HepG2 (cell line): ENCODE measurements at regions not wholly inside any gene's neighbourhood (a gene's known extent, or its start where the extent isn't known, plus 50 kb on each side); places are given as distances from the start of the nearest gene placed in this dataset.

ENCODE experiments used
- ATAC-seq: fragments of 200-7000 bp; cut with Tn5 transposase; 3 replicates; pipeline ENCODE4 v1.9.1; 2020; ENCODE audit warnings: mild to moderate bottlenecking, moderate library complexity
- BruUV-seq: library from RNA; stranded (reverse); fragments of 400-500 nt; replicated peaks from 2 replicates; lab custom pipeline; 2021; lab: Mats Ljungman, UMichigan
- CTCF ChIA-PET: fragments of 300-600 bp; formaldehyde crosslinking; extraction: SDS; loops from one replicate; lab custom pipeline; 2021; ENCODE audit warnings: low total read pairs, inconsistent platforms, low intra/inter-chr PET ratio; lab: Yijun Ruan, JAX
- POLR2A ChIA-PET: fragments of 350-600 bp; sonication (Branson Sonifier 250); formaldehyde crosslinking; loops from one replicate; lab custom pipeline; 2020; ENCODE audit warnings: antibody characterized with exemption, inconsistent platforms; lab: Yijun Ruan, JAX
- DNase-seq: peaks from one replicate; pipeline ENCODE4 v3.0.0-alpha.2; 2015; ENCODE audit warnings: low spot score
- FAIRE-seq: peaks from 3 replicates; lab custom pipeline; 2011; peaks lifted over from hg19 to GRCh38; lab: Jason Lieb, UNC
- H2AFZ ChIP-seq: one replicate; pipeline ENCODE4 v1.6.1; 2011; ENCODE audit warnings: low read length, inconsistent platforms
- H3K27ac ChIP-seq: fragments of 300-600 bp; 3 replicates; pipeline ENCODE4 v1.8.0; 2011; ENCODE audit warnings: mixed run types, mild to moderate bottlenecking, mixed read lengths, low read length, inconsistent platforms; ENCODE audit not compliant: insufficient read depth; ENCODE audit errors: extremely low read length
- H3K27me3 ChIP-seq, 2 experiments: fragments of 200-600 bp in 1 of 2; 2 replicates in 1 of 2; 3 replicates in 1 of 2; pipeline versions ENCODE4 v1.6.0 to v1.8.0; 2011; ENCODE audit warnings: low read length in 2 of 2, mild to moderate bottlenecking in 2 of 2, moderate library complexity in 2 of 2, inconsistent platforms in 1 of 2; ENCODE audit not compliant: insufficient read depth in 2 of 2, control insufficient read depth in 1 of 2
- H3K36me3 ChIP-seq, 2 experiments: fragments of 200-600 bp in 1 of 2; replicated peaks in 1 of 2; 2 replicates in 1 of 2; 3 replicates in 1 of 2; pipeline versions ENCODE4 v1.5.1 to v1.8.0; 2011; ENCODE audit warnings: low read length in 2 of 2, inconsistent platforms in 1 of 2; ENCODE audit not compliant: insufficient read depth in 2 of 2, control insufficient read depth in 1 of 2
- H3K4me1 ChIP-seq: 2 replicates; pipeline ENCODE4 v1.5.1; 2012; ENCODE audit warnings: low read length, inconsistent platforms; ENCODE audit not compliant: insufficient read depth
- H3K4me2 ChIP-seq: 2 replicates; pipeline ENCODE4 v1.6.0; 2011; ENCODE audit warnings: low read depth, low read length, inconsistent platforms
- H3K4me3 ChIP-seq, 3 experiments: fragments of 200-600 bp in 1 of 3; sonication (generic), shearing (Covaris generic) in 1 of 3; replicated peaks in 1 of 3; 2 replicates each; pipeline ENCODE4 v1.5.1; 2011 to 2016; ENCODE audit warnings: low read length in 3 of 3, inconsistent platforms in 2 of 3, low read depth in 2 of 3, mild to moderate bottlenecking in 2 of 3, control low read depth in 1 of 3, mixed read lengths in 1 of 3; ENCODE audit not compliant: insufficient read depth in 1 of 3
- H3K79me2 ChIP-seq: one replicate; pipeline ENCODE4 v1.6.1; 2011; ENCODE audit warnings: low read length, inconsistent platforms; ENCODE audit not compliant: insufficient read depth
- H3K9ac ChIP-seq: 2 replicates; pipeline ENCODE4 v1.6.0; 2011; ENCODE audit warnings: mild to moderate bottlenecking, low read depth, low read length, inconsistent platforms; ENCODE audit not compliant: insufficient read depth
- H3K9me3 ChIP-seq: 2 replicates; pipeline ENCODE4 v1.5.1; 2012; ENCODE audit warnings: mild to moderate bottlenecking, low read length
- H4K20me1 ChIP-seq: 2 replicates; pipeline ENCODE4 v1.6.0; 2011; ENCODE audit warnings: inconsistent platforms, mild to moderate bottlenecking, low read length, moderate library complexity; ENCODE audit not compliant: insufficient read depth
- DPF2 ChIP-seq: sonication (generic); formaldehyde crosslinking; IDR thresholded peaks from 2 replicates; pipeline ENCODE4 v1.4.0; 2020; ENCODE audit warnings: mild to moderate bottlenecking, low read depth, missing genetic modification reagents, borderline replicate concordance
- HHEX ChIP-seq: IDR thresholded peaks from 2 replicates; pipeline ENCODE4 v1.6.1; 2016; ENCODE audit warnings: control low read depth
- HNRNPK ChIP-seq: fragments of 200-400 bp; formaldehyde crosslinking; IDR thresholded peaks from 2 replicates; pipeline ENCODE4 v1.6.1; 2018; ENCODE audit warnings: low read length, low read depth, moderate library complexity, mild to moderate bottlenecking; ENCODE audit not compliant: poor library complexity, severe bottlenecking
- KDM6A ChIP-seq: IDR thresholded peaks from 2 replicates; pipeline ENCODE4 v1.6.1; 2016; ENCODE audit warnings: low read depth
- KLF11 ChIP-seq: IDR thresholded peaks from 2 replicates; pipeline ENCODE4 v1.6.1; 2016; ENCODE audit warnings: missing compliant biosample characterization
- MAFF ChIP-seq: IDR thresholded peaks from 2 replicates; pipeline ENCODE4 v1.6.1; 2011; ENCODE audit warnings: low read depth, low read length, improper control_type of control experiment
- MAFK ChIP-seq, 2 experiments: IDR thresholded peaks in 1 of 2; conservative IDR thresholded peaks in 1 of 2; 2 replicates each; pipeline ENCODE4 v1.6.1; 2011; ENCODE audit warnings: improper control_type of control experiment in 2 of 2, low read length in 2 of 2
- MTA3 ChIP-seq: sonication (generic); formaldehyde crosslinking; IDR thresholded peaks from 2 replicates; pipeline ENCODE4 v1.4.0; 2020; ENCODE audit warnings: missing genetic modification reagents
- POLR2G ChIP-seq: fragments of 200-400 bp; formaldehyde crosslinking; IDR thresholded peaks from 2 replicates; pipeline ENCODE4 v1.6.1; 2018; ENCODE audit warnings: mild to moderate bottlenecking, low read depth, low read length, moderate library complexity
- SMYD3 ChIP-seq: sonication (generic); formaldehyde crosslinking; IDR thresholded peaks from 2 replicates; pipeline ENCODE4 v1.8.1; 2023; ENCODE audit warnings: mild to moderate bottlenecking, missing genetic modification reagents
- TRIM24 ChIP-seq: sonication (generic); formaldehyde crosslinking; IDR thresholded peaks from 2 replicates; pipeline ENCODE4 v1.8.0; 2022; ENCODE audit warnings: mild to moderate bottlenecking, missing genetic modification reagents
- ZNF441 ChIP-seq: sonication (generic); formaldehyde crosslinking; IDR thresholded peaks from 2 replicates; pipeline ENCODE4 v1.7.0; 2021; ENCODE audit warnings: missing genetic modification reagents, borderline replicate concordance
- ZNF563 ChIP-seq: sonication (generic); formaldehyde crosslinking; IDR thresholded peaks from 2 replicates; pipeline ENCODE4 v1.8.0; 2022; ENCODE audit warnings: mild to moderate bottlenecking, moderate library complexity, missing genetic modification reagents
- ZNF564 ChIP-seq: sonication (generic); formaldehyde crosslinking; IDR thresholded peaks from 2 replicates; pipeline ENCODE4 v1.8.1; 2023; ENCODE audit warnings: mild to moderate bottlenecking, missing genetic modification reagents
- WGBS: methylation state at CpG from one replicate; pipeline ENCODE4 v1.1.6; 2017; ENCODE audit warnings: low lambda C conversion rate; 5-methylcytosine and 5-hydroxymethylcytosine counted together
- in situ Hi-C: cut with HindIII; loops from 2 replicates; pipeline ENCODE4 v1.10.0; 2017; ENCODE audit warnings: low pct_unique_long_range_greater_than_20kb; ENCODE audit not compliant: extremely low pct_ligation_motif_present
- intact Hi-C: fragments of 100-400 bp; cut with micrococcal nuclease; formaldehyde crosslinking; loops from one replicate; pipeline ENCODE4 v1.10.0; 2022; ENCODE audit not compliant: unreplicated experiment
- TF ChIP-seq, protein P1 (sequence below): IDR thresholded peaks from 2 replicates; pipeline ENCODE4 v1.6.1; 2016; ENCODE audit warnings: mild to moderate bottlenecking
- TF ChIP-seq, protein P2 (sequence below): sonication (generic); formaldehyde crosslinking; IDR thresholded peaks from 2 replicates; pipeline ENCODE4 v1.9.0; 2021; ENCODE audit warnings: missing genetic modification reagents, borderline replicate concordance

DNA sequence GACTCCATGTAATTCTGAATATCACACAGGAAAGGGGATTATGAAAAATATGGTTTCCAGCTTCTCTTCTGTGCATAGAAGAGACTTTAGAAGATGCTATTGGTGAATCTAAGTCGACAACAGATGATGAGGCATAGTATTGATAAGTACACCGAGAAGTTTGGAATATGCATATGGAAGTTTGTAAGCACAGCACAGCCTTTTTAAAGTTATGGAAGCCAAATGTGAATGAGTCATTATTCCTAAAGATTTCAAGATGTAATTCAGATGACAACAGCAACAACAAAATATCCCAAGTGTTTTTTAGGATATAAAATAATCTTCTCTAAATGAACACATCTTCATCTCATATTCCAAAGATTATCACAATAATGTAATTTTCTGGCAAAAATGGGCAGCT, 1723.3 kb downstream of the EFNA5 start (continued):
- TF ChIP-seq MTA3 (no peak), ZNF564 (CRISPR knock-in tag) (no peak)

DNA sequence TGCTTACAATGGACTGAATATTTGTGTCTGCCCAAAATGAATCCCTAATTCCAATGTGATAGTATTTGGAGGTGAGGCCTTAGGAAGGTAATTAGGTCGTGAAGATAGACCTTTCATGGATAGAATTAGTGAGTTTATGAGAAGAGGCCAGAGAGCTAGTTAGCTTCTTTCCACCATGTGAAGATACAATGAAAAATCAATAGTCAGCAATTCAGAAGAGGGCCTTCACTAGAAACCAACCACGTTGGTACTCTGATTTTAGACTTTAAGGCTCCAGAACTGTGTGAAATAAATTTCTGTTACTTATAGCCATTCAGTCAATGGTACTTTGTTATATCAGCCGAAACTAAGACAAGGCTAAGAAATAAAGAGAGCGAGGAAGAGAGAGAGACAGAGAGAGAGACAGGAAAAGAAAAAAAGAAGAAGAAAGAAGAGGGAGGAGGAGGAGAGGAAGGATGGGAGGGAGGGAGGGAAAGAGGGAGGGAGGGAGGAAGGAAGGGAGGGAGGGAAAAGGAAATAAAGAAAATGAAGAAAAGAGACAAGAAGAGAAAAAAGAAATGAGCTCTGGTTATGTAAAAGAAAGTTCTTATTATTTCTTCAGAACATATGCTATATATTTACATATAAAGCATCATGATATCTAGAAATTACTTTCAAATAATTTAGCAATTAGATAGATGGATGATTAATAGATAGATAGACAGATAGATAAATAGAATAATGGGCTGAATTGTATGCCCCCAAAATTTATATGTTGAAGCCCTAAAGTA, 1725.3 kb downstream of the EFNA5 start:
- Histone ChIP-seq H3K36me3 (no peaks in the 10 kb centered on the region), H3K27me3 (no peaks in the 10 kb centered on the region; a peak in 1 of 5 replicates), H4K20me1 (no peaks in the 10 kb centered on the region), H3K4me1 (no peaks in the 10 kb centered on the region), H3K4me3 (no peak overlapping the region), H3K79me2 (no peaks in the 10 kb centered on the region), H3K4me2 (no peak overlapping the region), H3K9me3 (no peaks in the 10 kb centered on the region), H2AFZ (no peak overlapping the region), H3K9ac (no peak overlapping the region)
- no peak for DNase-seq
- BruUV-seq: no TSS peak
- intact Hi-C loops: no loop called here
- FAIRE-seq: no peak
- ATAC-seq: no peak
- WGBS: 8% methylated on average over 4 of the region's 4 CpGs
- CTCF ChIA-PET: no interaction called here
- in situ Hi-C loops: no loop called here
- POLR2A ChIA-PET: no interaction called here
- TF ChIP-seq MAFK (conservative IDR thresholded peaks at IDR 0.05 in 1 of 2, IDR thresholded peaks at IDR 0.05 in 1 of 2; ENCODE audit: low read length in 2 of 2): peak; percentile 74 to 83
- TF ChIP-seq, protein P1, sequence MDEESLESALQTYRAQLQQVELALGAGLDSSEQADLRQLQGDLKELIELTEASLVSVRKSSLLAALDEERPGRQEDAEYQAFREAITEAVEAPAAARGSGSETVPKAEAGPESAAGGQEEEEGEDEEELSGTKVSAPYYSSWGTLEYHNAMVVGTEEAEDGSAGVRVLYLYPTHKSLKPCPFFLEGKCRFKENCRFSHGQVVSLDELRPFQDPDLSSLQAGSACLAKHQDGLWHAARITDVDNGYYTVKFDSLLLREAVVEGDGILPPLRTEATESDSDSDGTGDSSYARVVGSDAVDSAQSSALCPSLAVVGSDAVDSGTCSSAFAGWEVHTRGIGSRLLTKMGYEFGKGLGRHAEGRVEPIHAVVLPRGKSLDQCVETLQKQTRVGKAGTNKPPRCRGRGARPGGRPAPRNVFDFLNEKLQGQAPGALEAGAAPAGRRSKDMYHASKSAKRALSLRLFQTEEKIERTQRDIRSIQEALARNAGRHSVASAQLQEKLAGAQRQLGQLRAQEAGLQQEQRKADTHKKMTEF (CRISPR knock-in tag): no peak
- TF ChIP-seq HNRNPK: peak; percentile 47
- no peak for TF ChIP-seq POLR2G
- TF ChIP-seq KLF11 (CRISPR knock-in tag): no peak
- TF ChIP-seq, protein P2, sequence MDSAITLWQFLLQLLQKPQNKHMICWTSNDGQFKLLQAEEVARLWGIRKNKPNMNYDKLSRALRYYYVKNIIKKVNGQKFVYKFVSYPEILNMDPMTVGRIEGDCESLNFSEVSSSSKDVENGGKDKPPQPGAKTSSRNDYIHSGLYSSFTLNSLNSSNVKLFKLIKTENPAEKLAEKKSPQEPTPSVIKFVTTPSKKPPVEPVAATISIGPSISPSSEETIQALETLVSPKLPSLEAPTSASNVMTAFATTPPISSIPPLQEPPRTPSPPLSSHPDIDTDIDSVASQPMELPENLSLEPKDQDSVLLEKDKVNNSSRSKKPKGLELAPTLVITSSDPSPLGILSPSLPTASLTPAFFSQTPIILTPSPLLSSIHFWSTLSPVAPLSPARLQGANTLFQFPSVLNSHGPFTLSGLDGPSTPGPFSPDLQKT (CRISPR knock-in tag): no peak
- no peak for TF ChIP-seq ZNF563 (CRISPR knock-in tag)
- no peak for TF ChIP-seq SMYD3 (CRISPR knock-in tag)
- peak; percentile 65 for TF ChIP-seq MAFF
- no peak for TF ChIP-seq KDM6A (CRISPR knock-in tag)
- no peak for TF ChIP-seq DPF2
- no peak for TF ChIP-seq HHEX (CRISPR knock-in tag)
- no peak for TF ChIP-seq TRIM24
- TF ChIP-seq ZNF441 (CRISPR knock-in tag): no peak
- TF ChIP-seq, all 625 proteins: peak for 3
- H3K27ac ChIP-seq: no peak overlapping the region
